ENCODE measurements at regions not wholly inside any gene's neighbourhood (a gene's known extent, or its start where the extent isn't known, plus 50 kb on each side); places are given as distances from the start of the nearest gene placed in this dataset.

DNA sequence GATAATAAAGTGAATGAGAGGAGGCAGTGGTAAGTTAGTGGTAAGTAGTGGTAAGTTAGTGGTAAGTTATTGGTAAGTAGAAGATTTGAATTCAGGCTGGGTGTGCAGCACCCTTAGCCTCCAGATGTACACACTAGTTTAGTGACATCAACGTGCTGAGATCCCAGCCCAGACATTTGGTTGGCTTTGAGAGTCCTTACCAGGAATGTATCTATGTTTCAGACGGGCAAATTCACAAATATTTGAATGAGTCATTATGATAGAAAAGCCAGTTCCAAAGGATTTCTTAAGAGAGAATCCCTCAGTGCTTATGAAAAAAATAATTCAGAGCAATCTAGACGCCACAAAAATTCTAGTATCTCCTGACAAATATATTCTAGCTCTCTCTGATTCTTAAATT lies 70.0 kb downstream of the ARL4A start:
- intact Hi-C loops (cut with micrococcal nuclease; ENCODE audit: unreplicated experiment) = no loop called here
- DNase-seq = no peak
- Mint-ChIP-seq H3K27ac (ENCODE audit: unreplicated experiment) (peak overlapping the region; percentile 7), H3K36me3 (ENCODE audit: insufficient read depth, unreplicated experiment) (no peaks in the 10 kb centered on the region), H3K4me3 (ENCODE audit: low read depth, unreplicated experiment) (no peak overlapping the region), H3K27me3 (ENCODE audit: unreplicated experiment) (no peaks in the 10 kb centered on the region), H3K4me1 (ENCODE audit: low read depth, unreplicated experiment) (peaks cover 8% of the 10 kb centered on the region), H3K9me3 (ENCODE audit: low read depth, unreplicated experiment) (peaks cover 16% of the 10 kb centered on the region)
- no TSS peak for BruUV-seq (replicated peaks)
- CTCF ChIA-PET = no interaction called here
- TF ChIP-seq, protein P1, sequence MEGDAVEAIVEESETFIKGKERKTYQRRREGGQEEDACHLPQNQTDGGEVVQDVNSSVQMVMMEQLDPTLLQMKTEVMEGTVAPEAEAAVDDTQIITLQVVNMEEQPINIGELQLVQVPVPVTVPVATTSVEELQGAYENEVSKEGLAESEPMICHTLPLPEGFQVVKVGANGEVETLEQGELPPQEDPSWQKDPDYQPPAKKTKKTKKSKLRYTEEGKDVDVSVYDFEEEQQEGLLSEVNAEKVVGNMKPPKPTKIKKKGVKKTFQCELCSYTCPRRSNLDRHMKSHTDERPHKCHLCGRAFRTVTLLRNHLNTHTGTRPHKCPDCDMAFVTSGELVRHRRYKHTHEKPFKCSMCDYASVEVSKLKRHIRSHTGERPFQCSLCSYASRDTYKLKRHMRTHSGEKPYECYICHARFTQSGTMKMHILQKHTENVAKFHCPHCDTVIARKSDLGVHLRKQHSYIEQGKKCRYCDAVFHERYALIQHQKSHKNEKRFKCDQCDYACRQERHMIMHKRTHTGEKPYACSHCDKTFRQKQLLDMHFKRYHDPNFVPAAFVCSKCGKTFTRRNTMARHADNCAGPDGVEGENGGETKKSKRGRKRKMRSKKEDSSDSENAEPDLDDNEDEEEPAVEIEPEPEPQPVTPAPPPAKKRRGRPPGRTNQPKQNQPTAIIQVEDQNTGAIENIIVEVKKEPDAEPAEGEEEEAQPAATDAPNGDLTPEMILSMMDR (IDR thresholded peaks at IDR 0.05; ENCODE audit: unreplicated experiment) = no peak

GRCh38 chr7:12759151-12759550 lies 71.7 kb downstream of the ARL4A start:
- Mint-ChIP-seq H3K27me3 (ENCODE audit: unreplicated experiment) (no peaks in the 10 kb centered on the region), H3K4me3 (ENCODE audit: low read depth, unreplicated experiment) (no peak overlapping the region), H3K4me1 (ENCODE audit: low read depth, unreplicated experiment) (peaks cover 3% of the 10 kb centered on the region), H3K9me3 (ENCODE audit: low read depth, unreplicated experiment) (peaks cover 16% of the 10 kb centered on the region), H3K36me3 (ENCODE audit: insufficient read depth, unreplicated experiment) (no peaks in the 10 kb centered on the region), H3K27ac (ENCODE audit: unreplicated experiment) (no peak overlapping the region)
- CTCF ChIA-PET = no interaction called here
- BruUV-seq (replicated peaks) = no TSS peak
- intact Hi-C loops (cut with micrococcal nuclease; ENCODE audit: unreplicated experiment) = no loop called here
- no peak for DNase-seq
- TF ChIP-seq, protein P1 (IDR thresholded peaks at IDR 0.05; ENCODE audit: unreplicated experiment) = no peak

DNA sequence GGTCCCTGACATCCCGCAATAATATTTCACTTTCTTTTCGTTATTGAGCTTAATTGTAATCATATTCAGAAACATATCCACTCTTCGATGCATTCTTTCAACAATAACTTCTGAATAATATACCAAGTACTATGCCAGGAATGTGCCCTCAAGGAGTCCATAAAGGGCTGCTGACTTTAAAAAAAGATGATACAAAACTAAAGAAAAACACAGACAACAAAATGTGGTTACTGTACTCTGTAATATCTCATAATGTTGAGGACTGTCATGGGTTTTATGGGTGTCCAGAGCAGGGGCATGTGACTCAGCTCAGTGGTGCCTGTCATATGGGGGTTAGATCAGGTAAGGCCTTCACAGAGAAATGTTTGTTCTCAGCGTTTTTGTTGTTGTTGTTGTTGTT lies 73.7 kb downstream of the ARL4A start:
- intact Hi-C loops (cut with micrococcal nuclease; ENCODE audit: unreplicated experiment) = no loop called here
- Mint-ChIP-seq H3K27me3 (ENCODE audit: unreplicated experiment) (no peaks in the 10 kb centered on the region), H3K9me3 (ENCODE audit: low read depth, unreplicated experiment) (peaks cover 16% of the 10 kb centered on the region), H3K27ac (ENCODE audit: unreplicated experiment) (no peak overlapping the region), H3K4me3 (ENCODE audit: low read depth, unreplicated experiment) (no peak overlapping the region), H3K4me1 (ENCODE audit: low read depth, unreplicated experiment) (no peaks in the 10 kb centered on the region), H3K36me3 (ENCODE audit: insufficient read depth, unreplicated experiment) (no peaks in the 10 kb centered on the region)
- no peak for DNase-seq
- CTCF ChIA-PET = no interaction called here
- TF ChIP-seq, protein P1 (IDR thresholded peaks at IDR 0.05; ENCODE audit: unreplicated experiment) = no peak
- no TSS peak for BruUV-seq (replicated peaks)

DNA sequence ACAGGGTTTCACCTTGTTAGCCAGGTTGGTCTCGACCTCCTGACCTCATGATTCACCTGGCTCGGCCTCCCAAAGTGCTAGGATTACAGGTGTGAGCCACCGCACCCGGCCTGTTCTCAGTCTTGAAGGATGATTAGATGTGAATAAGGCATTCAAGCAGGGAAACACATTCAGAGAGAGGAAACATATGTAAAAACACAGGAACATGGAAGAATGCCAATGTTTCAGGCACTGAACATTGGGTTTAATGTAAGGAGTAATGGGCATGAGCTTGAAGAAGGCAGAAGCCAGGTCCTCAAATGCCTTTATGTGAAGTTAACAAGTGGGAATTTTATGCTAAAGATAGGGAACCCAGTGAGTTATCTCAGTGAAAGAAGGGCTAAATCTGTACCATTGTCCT lies 74.3 kb downstream of the ARL4A start:
- H3K4me1 Mint-ChIP-seq (ENCODE audit: low read depth, unreplicated experiment) = no peaks in the 10 kb centered on the region
- no peaks in the 10 kb centered on the region for H3K36me3 Mint-ChIP-seq (ENCODE audit: insufficient read depth, unreplicated experiment)
- TF ChIP-seq, protein P1 (IDR thresholded peaks at IDR 0.05; ENCODE audit: unreplicated experiment) = no peak
- no peak for DNase-seq
- peaks cover 16% of the 10 kb centered on the region for H3K9me3 Mint-ChIP-seq (ENCODE audit: low read depth, unreplicated experiment)
- intact Hi-C loops (cut with micrococcal nuclease; ENCODE audit: unreplicated experiment) = no loop called here
- H3K4me3 Mint-ChIP-seq (ENCODE audit: low read depth, unreplicated experiment) = no peak overlapping the region
- no peak overlapping the region for H3K27ac Mint-ChIP-seq (ENCODE audit: unreplicated experiment)
- H3K27me3 Mint-ChIP-seq (ENCODE audit: unreplicated experiment) = no peaks in the 10 kb centered on the region
- CTCF ChIA-PET = no interaction called here
- no TSS peak for BruUV-seq (replicated peaks)

- Mint-ChIP-seq H3K36me3 (ENCODE audit: insufficient read depth, unreplicated experiment) (no peaks in the 10 kb centered on the region), H3K27ac (ENCODE audit: unreplicated experiment) (no peak overlapping the region), H3K4me3 (ENCODE audit: low read depth, unreplicated experiment) (no peak overlapping the region), H3K9me3 (ENCODE audit: low read depth, unreplicated experiment) (peaks cover 16% of the 10 kb centered on the region), H3K27me3 (ENCODE audit: unreplicated experiment) (no peaks in the 10 kb centered on the region), H3K4me1 (ENCODE audit: low read depth, unreplicated experiment) (peaks cover 8% of the 10 kb centered on the region)
- DNase-seq = no peak
- intact Hi-C loops (cut with micrococcal nuclease; ENCODE audit: unreplicated experiment) = no loop called here
- CTCF ChIA-PET = no interaction called here
- BruUV-seq (replicated peaks) = no TSS peak
- TF ChIP-seq, protein P1 (IDR thresholded peaks at IDR 0.05; ENCODE audit: unreplicated experiment) = no peak
Measured at GRCh38 chr7:12764458-12764891, 77.0 kb downstream of the ARL4A start.
